Keratinocyte (primary cell): ENCODE measurements at regions not wholly inside any gene's neighbourhood (a gene's known extent, or its start where the extent isn't known, plus 50 kb on each side); places are given as distances from the start of the nearest gene placed in this dataset.
"Not testable (repeated sequence)": the region's sequence is repeated elsewhere in the genome, so short reads cannot be mapped to it uniquely, and the experiment has no call there.

Experiments
- DNase-seq: peaks from one replicate; pipeline ENCODE4 v3.0.0-alpha.2; 2011; ENCODE audit warnings: low read depth, missing footprints, low spot score
- FAIRE-seq: peaks from 2 replicates; lab custom pipeline; 2011; peaks lifted over from hg19 to GRCh38; lab: Jason Lieb, UNC
- H2AFZ ChIP-seq: 2 replicates; pipeline ENCODE4 v1.6.0; 2012; ENCODE audit warnings: low read length, control low read depth, inconsistent platforms; ENCODE audit not compliant: control insufficient read depth
- H3K27ac ChIP-seq: 2 replicates; pipeline ENCODE4 v1.5.1; 2011; ENCODE audit warnings: low read length; ENCODE audit not compliant: control insufficient read depth, insufficient read depth
- H3K27me3 ChIP-seq: 3 replicates; pipeline ENCODE4 v1.6.0; 2011; ENCODE audit warnings: low read length; ENCODE audit not compliant: control insufficient read depth, insufficient read depth; ENCODE audit errors: extremely low read depth
- H3K36me3 ChIP-seq, 2 experiments: 2 replicates in 1 of 2; 3 replicates in 1 of 2; pipeline ENCODE4 v1.5.1; 2011; ENCODE audit warnings: low read length in 2 of 2, mild to moderate bottlenecking in 1 of 2; ENCODE audit not compliant: control insufficient read depth in 2 of 2, insufficient read depth in 2 of 2; ENCODE audit errors: extremely low read depth in 1 of 2
- H3K4me1 ChIP-seq: 3 replicates; pipeline ENCODE4 v1.5.1; 2011; ENCODE audit warnings: low read length; ENCODE audit not compliant: control insufficient read depth, insufficient read depth; ENCODE audit errors: extremely low read depth
- H3K4me2 ChIP-seq: 3 replicates; pipeline ENCODE4 v1.6.0; 2011; ENCODE audit warnings: low read depth, low read length; ENCODE audit not compliant: control insufficient read depth, insufficient read depth; ENCODE audit errors: extremely low read depth
- H3K4me3 ChIP-seq, 3 experiments: fragments of 200-600 bp in 1 of 3; sonication (generic) in 1 of 3; 2 replicates in 2 of 3; 3 replicates in 1 of 3; pipeline ENCODE4 v1.5.1; 2011 to 2016; ENCODE audit warnings: low read length in 3 of 3, mild to moderate bottlenecking in 3 of 3, control low read depth in 2 of 3, inconsistent platforms in 1 of 3, low read depth in 1 of 3, mixed read lengths in 1 of 3, mixed run types in 1 of 3, moderate library complexity in 1 of 3; ENCODE audit not compliant: control insufficient read depth in 2 of 3, insufficient read depth in 2 of 3; ENCODE audit errors: extremely low read depth in 1 of 3
- H3K79me2 ChIP-seq: 2 replicates; pipeline ENCODE4 v1.6.0; 2012; ENCODE audit warnings: low read length; ENCODE audit not compliant: control insufficient read depth, insufficient read depth
- H3K9ac ChIP-seq: 3 replicates; pipeline ENCODE4 v1.6.0; 2011; ENCODE audit warnings: low read length; ENCODE audit not compliant: control insufficient read depth, insufficient read depth; ENCODE audit errors: extremely low read depth
- H3K9me1 ChIP-seq: 3 replicates; pipeline ENCODE4 v1.6.0; 2011; ENCODE audit warnings: low read length; ENCODE audit not compliant: control insufficient read depth, insufficient read depth; ENCODE audit errors: extremely low read depth
- H3K9me3 ChIP-seq: 2 replicates; pipeline ENCODE4 v1.5.1; 2012; ENCODE audit warnings: low read depth, low read length; ENCODE audit not compliant: control insufficient read depth
- H4K20me1 ChIP-seq: 3 replicates; pipeline ENCODE4 v1.6.0; 2011; ENCODE audit warnings: low read length; ENCODE audit not compliant: control insufficient read depth, insufficient read depth; ENCODE audit errors: extremely low read depth
- CTCF ChIP-seq, 3 experiments: IDR thresholded peaks in 1 of 3; conservative IDR thresholded peaks in 1 of 3; optimal IDR thresholded peaks in 1 of 3; 2 replicates in 2 of 3; 3 replicates in 1 of 3; pipeline versions ENCODE3 to v1.5.1; 2011; ENCODE audit warnings: low read length in 3 of 3, mild to moderate bottlenecking in 3 of 3, moderate library complexity in 2 of 3, control low read depth in 1 of 3, inconsistent platforms in 1 of 3; ENCODE audit not compliant: insufficient read depth in 2 of 3; ENCODE audit errors: extremely low read depth in 1 of 3
- EZH2 ChIP-seq: IDR thresholded peaks from one replicate; pipeline ENCODE4 v1.6.1; 2012; ENCODE audit warnings: inconsistent platforms, mild to moderate bottlenecking, low read length, moderate library complexity
- dilution Hi-C: fragments of 300-500 bp; cut with MboI; formaldehyde crosslinking; loops from one replicate; pipeline ENCODE4 v1.7.0; 2020; ENCODE audit warnings: low sequenced_read_pairs; ENCODE audit not compliant: extremely low pct_ligation_motif_present

GRCh38 chr5:126139773-126140172 is 283.4 kb upstream of the GRAMD2B start:
- Histone ChIP-seq H2AFZ (no peak overlapping the region), H3K79me2 (no peaks in the 10 kb centered on the region), H3K36me3 (no peaks in the 10 kb centered on the region), H3K4me3 (no peak overlapping the region), H3K27ac (no peak overlapping the region), H3K4me1 (no peaks in the 10 kb centered on the region), H3K9me1 (no peaks in the 10 kb centered on the region), H4K20me1 (no peaks in the 10 kb centered on the region), H3K4me2 (no peak overlapping the region), H3K9me3 (no peaks in the 10 kb centered on the region), H3K9ac (no peak overlapping the region), H3K27me3 (no peaks in the 10 kb centered on the region)
- TF ChIP-seq CTCF (optimal IDR thresholded peaks at IDR 0.05 in 1 of 3, IDR thresholded peaks at IDR 0.05 in 1 of 3, conservative IDR thresholded peaks at IDR 0.05 in 1 of 3; ENCODE audit: extremely low read depth in 1 of 3, insufficient read depth in 2 of 3, low read length in 3 of 3) (no peak), EZH2 (no peak)
- dilution Hi-C loops: no loop called here
- DNase-seq (no peak), FAIRE-seq (no peak)

- Histone ChIP-seq H3K4me2 (no peak overlapping the region), H4K20me1 (no peaks in the 10 kb centered on the region), H3K9ac (no peak overlapping the region), H3K36me3 (no peaks in the 10 kb centered on the region), H3K27me3 (no peaks in the 10 kb centered on the region), H3K4me3 (no peak overlapping the region), H3K27ac (no peak overlapping the region), H3K79me2 (no peaks in the 10 kb centered on the region), H3K4me1 (no peaks in the 10 kb centered on the region), H3K9me3 (no peaks in the 10 kb centered on the region), H2AFZ (no peak overlapping the region), H3K9me1 (no peaks in the 10 kb centered on the region)
- dilution Hi-C loops: no loop called here
- TF ChIP-seq EZH2: no peak
- TF ChIP-seq CTCF (optimal IDR thresholded peaks at IDR 0.05 in 1 of 3, IDR thresholded peaks at IDR 0.05 in 1 of 3, conservative IDR thresholded peaks at IDR 0.05 in 1 of 3; ENCODE audit: extremely low read depth in 1 of 3, insufficient read depth in 2 of 3, low read length in 3 of 3): no peak
- FAIRE-seq (no peak), DNase-seq (no peak)
These were observed 279.6 kb upstream of the GRAMD2B start for GRCh38 chr5:126143622-126144021.

GRCh38 chr5:126150319-126150718 is 272.9 kb upstream of the GRAMD2B start:
- H4K20me1 ChIP-seq, DNase-seq, H3K4me1 ChIP-seq, H3K27ac ChIP-seq, H3K27me3 ChIP-seq, H3K79me2 ChIP-seq, H2AFZ ChIP-seq, H3K36me3 ChIP-seq, dilution Hi-C loops, FAIRE-seq, H3K9me3 ChIP-seq, H3K9me1 ChIP-seq, H3K9ac ChIP-seq, H3K4me3 ChIP-seq, H3K4me2 ChIP-seq: not testable (repeated sequence)

- H3K27me3 ChIP-seq, H3K9me1 ChIP-seq, H3K79me2 ChIP-seq, DNase-seq, H3K4me1 ChIP-seq, H3K9ac ChIP-seq, H4K20me1 ChIP-seq, FAIRE-seq, H2AFZ ChIP-seq, H3K4me3 ChIP-seq, H3K36me3 ChIP-seq, H3K9me3 ChIP-seq, H3K27ac ChIP-seq, H3K4me2 ChIP-seq, dilution Hi-C loops: not testable (repeated sequence)
These were observed 267.9 kb upstream of the GRAMD2B start for GRCh38 chr5:126155298-126155697.
